GM19351 (cell line): ENCODE measurements at regions not wholly inside any gene's neighbourhood (a gene's known extent, or its start where the extent isn't known, plus 50 kb on each side); places are given as distances from the start of the nearest gene placed in this dataset.
"Not testable (repeated sequence)": the region's sequence is repeated elsewhere in the genome, so short reads cannot be mapped to it uniquely, and the experiment has no call there.

Source experiments
- ATAC-seq: cut with Tn5 transposase; IDR thresholded peaks from one replicate; pipeline ENCODE4 v1.9.1; 2021; ENCODE audit warnings: mild to moderate bottlenecking, moderate library complexity; ENCODE audit not compliant: unreplicated experiment

- ATAC-seq, result no peak
Observed at GRCh38 chr5:144048259-144048856, 122.1 kb downstream of the YIPF5 start.

GRCh38 chr5:144055391-144055790, 115.1 kb downstream of the YIPF5 start:
- not testable (repeated sequence) for ATAC-seq

GRCh38 chr5:144060091-144060490, 110.4 kb downstream of the YIPF5 start:
- ATAC-seq, result not testable (repeated sequence)

GRCh38 chr5:144060598-144060997, 109.9 kb downstream of the YIPF5 start:
- no peak for ATAC-seq

GRCh38 chr5:144065786-144066185, 104.7 kb downstream of the YIPF5 start:
- ATAC-seq, result no peak

GRCh38 chr5:144072518-144072927, 97.9 kb downstream of the YIPF5 start:
- ATAC-seq, result no peak

- ATAC-seq, result no peak
Observed at GRCh38 chr5:144076521-144077083, 93.9 kb downstream of the YIPF5 start.

- ATAC-seq, result no peak
Observed at GRCh38 chr5:144083185-144083584, 87.3 kb downstream of the YIPF5 start.

GRCh38 chr5:144084971-144085370, 85.5 kb downstream of the YIPF5 start:
- ATAC-seq, result no peak

- no peak for ATAC-seq
Observed at GRCh38 chr5:144085381-144085780, 85.1 kb downstream of the YIPF5 start.

- no peak for ATAC-seq
Observed at GRCh38 chr5:144086295-144086694, 84.2 kb downstream of the YIPF5 start.

- no peak for ATAC-seq
Observed at GRCh38 chr5:144087576-144087975, 82.9 kb downstream of the YIPF5 start.

GRCh38 chr5:144088206-144089064, 82.0 kb downstream of the YIPF5 start:
- no peak for ATAC-seq

GRCh38 chr5:144089401-144090021, 80.9 kb downstream of the YIPF5 start:
- peak; percentile 68 for ATAC-seq

- no peak for ATAC-seq
Observed at GRCh38 chr5:144092508-144092907, 78.0 kb downstream of the YIPF5 start.

GRCh38 chr5:144093400-144093799, 77.1 kb downstream of the YIPF5 start:
- no peak for ATAC-seq

GRCh38 chr5:144093868-144094267, 76.6 kb downstream of the YIPF5 start:
- no peak for ATAC-seq

- ATAC-seq, result no peak
Observed at GRCh38 chr5:144100702-144101101, 69.8 kb downstream of the YIPF5 start.

GRCh38 chr5:144101616-144102015, 68.8 kb downstream of the YIPF5 start:
- ATAC-seq, result no peak

- ATAC-seq, result no peak
Observed at GRCh38 chr5:144102361-144102760, 68.1 kb downstream of the YIPF5 start.

GRCh38 chr5:144102979-144103378, 67.5 kb downstream of the YIPF5 start:
- no peak for ATAC-seq
